GM12864 (cell line): ENCODE measurements at regions not wholly inside any gene's neighbourhood (a gene's known extent, or its start where the extent isn't known, plus 50 kb on each side); places are given as distances from the start of the nearest gene placed in this dataset.
"Not testable (repeated sequence)": the region's sequence is repeated elsewhere in the genome, so short reads cannot be mapped to it uniquely, and the experiment has no call there.

ENCODE experiments used
- DNase-seq: peaks from one replicate; pipeline ENCODE4 v3.0.0-alpha.2; 2011; ENCODE audit warnings: low read depth
- H3K4me3 ChIP-seq: 2 replicates; pipeline ENCODE4 v1.5.1; 2011; ENCODE audit warnings: mild to moderate bottlenecking, low read depth, low read length, control low read depth
- TF ChIP-seq, protein P1 (sequence below): IDR thresholded peaks from 2 replicates; pipeline ENCODE4 v1.5.1; 2011; ENCODE audit warnings: low read depth, mild to moderate bottlenecking, moderate library complexity, low read length, control low read depth, inconsistent platforms; ENCODE audit errors: missing control alignments

DNA sequence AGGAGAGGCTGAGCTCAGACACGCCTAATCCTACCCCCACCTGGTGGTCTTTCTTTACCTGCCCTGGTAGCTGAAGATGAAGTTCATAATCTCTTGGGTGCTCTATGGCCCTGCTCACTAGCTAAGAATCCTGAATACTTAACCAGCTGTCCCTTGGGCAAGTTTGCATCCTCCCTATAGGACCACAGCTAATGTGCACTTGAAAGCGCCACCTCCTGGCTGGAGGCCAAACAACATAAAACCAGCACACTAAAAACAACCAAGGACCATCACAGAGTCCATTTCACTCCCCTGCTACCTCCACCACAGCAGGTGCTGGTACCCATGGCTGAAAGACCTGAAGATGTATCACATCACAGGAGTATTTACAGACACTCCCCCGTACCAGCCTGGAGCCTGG, 155.5 kb upstream of the SLC24A3 start:
- TF ChIP-seq, protein P1, sequence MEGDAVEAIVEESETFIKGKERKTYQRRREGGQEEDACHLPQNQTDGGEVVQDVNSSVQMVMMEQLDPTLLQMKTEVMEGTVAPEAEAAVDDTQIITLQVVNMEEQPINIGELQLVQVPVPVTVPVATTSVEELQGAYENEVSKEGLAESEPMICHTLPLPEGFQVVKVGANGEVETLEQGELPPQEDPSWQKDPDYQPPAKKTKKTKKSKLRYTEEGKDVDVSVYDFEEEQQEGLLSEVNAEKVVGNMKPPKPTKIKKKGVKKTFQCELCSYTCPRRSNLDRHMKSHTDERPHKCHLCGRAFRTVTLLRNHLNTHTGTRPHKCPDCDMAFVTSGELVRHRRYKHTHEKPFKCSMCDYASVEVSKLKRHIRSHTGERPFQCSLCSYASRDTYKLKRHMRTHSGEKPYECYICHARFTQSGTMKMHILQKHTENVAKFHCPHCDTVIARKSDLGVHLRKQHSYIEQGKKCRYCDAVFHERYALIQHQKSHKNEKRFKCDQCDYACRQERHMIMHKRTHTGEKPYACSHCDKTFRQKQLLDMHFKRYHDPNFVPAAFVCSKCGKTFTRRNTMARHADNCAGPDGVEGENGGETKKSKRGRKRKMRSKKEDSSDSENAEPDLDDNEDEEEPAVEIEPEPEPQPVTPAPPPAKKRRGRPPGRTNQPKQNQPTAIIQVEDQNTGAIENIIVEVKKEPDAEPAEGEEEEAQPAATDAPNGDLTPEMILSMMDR = peak; percentile 46
- no peak for DNase-seq
- H3K4me3 ChIP-seq = no peak overlapping the region

- not testable (repeated sequence) for H3K4me3 ChIP-seq, DNase-seq
Measured at GRCh38 chr20:19064788-19065187, 147.7 kb upstream of the SLC24A3 start.

DNA sequence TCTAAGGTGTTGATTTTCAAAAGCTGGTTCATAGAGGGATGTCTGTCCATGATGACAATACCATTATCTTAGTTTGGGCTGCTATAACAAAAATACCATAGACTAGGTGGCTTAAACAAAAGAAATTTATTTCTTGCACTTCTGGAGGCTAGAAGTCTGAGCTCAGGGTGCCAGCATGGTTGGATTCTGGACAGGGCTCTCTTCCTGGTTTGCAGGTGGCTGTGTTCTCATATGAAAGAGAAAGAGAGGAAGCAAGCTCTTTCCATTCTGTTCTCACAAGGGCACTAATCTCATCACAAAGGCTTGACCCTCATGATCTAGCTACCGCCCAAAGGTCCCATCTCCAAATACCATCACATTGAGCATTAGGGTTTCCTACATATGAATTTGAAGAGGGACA, 144.5 kb upstream of the SLC24A3 start:
- TF ChIP-seq, protein P1 = no peak
- H3K4me3 ChIP-seq = no peak overlapping the region
- no peak for DNase-seq

DNA sequence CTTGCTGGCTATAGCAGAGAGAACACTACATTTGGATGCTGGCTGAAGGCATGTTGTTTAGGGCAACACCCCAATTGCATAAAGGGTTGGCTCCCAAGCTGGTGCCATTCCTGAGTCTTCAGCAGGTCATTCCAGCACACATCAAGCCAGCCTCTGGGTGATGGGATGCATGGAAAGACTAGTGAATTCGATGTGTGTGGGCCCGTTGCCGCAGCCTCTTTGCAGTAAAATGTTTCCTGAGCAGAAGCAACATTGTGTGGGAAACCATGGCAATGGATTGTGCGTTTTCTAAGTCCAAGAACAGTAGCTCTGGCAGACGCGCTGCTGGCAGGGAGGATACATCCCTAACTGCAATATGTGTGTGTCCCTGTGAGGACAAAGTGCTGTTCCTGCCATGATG, 142.4 kb upstream of the SLC24A3 start:
- H3K4me3 ChIP-seq = no peak overlapping the region
- TF ChIP-seq, protein P1 = no peak
- no peak for DNase-seq

DNA sequence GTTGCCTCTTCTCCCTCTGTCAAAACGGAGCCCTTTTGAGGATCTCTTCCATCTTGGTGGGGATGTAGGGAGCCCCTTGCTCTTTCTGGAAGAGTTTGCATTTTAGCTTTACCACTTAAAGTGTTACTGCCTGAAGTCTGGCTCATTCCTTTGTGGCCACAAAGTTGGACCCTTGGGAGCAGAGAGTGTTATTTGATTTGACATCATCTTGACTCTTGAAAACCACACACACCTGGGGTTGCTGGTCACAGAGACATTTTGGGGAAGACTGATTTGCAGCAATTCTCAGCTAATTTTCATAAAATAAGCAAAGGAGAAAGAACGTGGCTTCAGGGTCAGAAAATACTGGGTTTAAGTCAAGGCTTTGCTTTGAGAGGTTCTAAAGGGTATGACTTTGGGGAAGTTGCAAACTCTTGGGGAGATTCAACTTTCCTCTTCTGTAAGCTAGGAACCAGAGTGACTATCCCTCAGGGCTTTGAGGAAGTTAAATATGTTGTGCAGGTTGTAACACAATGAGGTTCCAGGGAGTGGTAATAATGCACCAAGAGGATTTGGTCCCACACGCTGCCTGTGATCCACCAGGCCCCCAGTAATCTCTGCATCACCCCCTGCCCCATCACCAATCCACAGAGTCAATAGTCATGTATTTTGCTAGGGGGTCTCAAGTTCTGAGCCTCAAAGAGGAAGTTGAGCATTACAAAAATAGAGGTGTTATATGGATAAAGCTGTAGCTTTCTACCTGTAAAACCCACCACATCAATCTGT, 141.6 kb upstream of the SLC24A3 start:
- DNase-seq = no peak
- no peak overlapping the region for H3K4me3 ChIP-seq
- TF ChIP-seq, protein P1 = no peak

GRCh38 chr20:19071446-19071725, 141.1 kb upstream of the SLC24A3 start:
- TF ChIP-seq, protein P1 = no peak
- peak; percentile 38 for DNase-seq
- no peak overlapping the region for H3K4me3 ChIP-seq

GRCh38 chr20:19071902-19072498, 140.4 kb upstream of the SLC24A3 start:
- H3K4me3 ChIP-seq = no peak overlapping the region
- TF ChIP-seq, protein P1 = no peak
- DNase-seq = no peak
